ENCODE measurements at regions not wholly inside any gene's neighbourhood (a gene's known extent, or its start where the extent isn't known, plus 50 kb on each side); places are given as distances from the start of the nearest gene placed in this dataset.

DNA sequence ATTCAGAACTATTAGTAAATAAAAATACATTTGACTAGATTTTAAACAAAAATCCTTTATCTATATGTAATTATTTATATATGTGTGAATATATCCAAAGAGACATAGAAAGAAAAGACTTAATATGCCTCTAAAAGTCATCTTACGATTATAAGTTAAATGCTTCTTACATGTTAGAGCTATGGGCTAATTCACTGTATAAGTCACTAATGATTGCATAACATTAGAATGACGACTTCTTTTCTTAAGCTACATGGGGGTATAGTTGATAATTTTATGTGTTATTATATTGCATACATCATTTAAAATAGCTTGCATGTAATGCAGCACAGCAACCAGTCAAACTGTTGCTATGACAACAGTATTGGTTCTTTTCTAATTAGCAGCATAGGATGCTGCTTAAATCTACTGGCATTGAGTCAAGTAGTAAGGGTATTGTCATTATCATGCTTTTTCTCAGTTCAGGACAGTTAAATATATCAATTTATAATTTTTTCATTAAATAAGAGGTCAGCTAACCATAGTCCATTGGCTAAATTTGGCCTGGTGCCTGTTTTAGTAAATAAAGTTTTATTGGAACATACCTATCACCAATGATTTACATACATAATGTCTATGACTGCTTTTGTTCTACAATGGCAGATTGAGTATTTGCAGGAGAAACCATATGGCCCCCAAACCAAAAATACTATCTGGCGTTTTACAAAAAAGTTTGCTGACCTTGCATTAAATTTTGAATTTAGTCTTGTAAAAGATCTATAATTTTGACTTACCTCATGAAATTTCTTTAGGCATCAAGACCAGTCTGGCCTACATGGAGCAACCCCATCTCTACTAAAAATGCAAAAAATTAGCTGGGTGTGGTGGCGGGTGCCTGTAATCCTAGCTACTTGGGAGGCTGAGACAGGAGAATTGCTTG lies 207.7 kb upstream of the ZSWIM2 start:
- no peaks in the 10 kb centered on the region for H3K4me1 ChIP-seq (ENCODE audit: insufficient read depth, low read length)
- H3K27me3 ChIP-seq (ENCODE audit: insufficient read depth, low read length), result no peaks in the 10 kb centered on the region
- no peak for DNase-seq (ENCODE audit: insufficient read length, low spot score, missing footprints)
- no peaks in the 10 kb centered on the region for H3K9me3 ChIP-seq (ENCODE audit: low read depth, low read length)
- no peak overlapping the region for H3K27ac ChIP-seq (ENCODE audit: low read depth, low read length)
- H3K4me3 ChIP-seq (ENCODE audit: insufficient read depth, low read length), result no peak overlapping the region
- TF ChIP-seq, protein P1, sequence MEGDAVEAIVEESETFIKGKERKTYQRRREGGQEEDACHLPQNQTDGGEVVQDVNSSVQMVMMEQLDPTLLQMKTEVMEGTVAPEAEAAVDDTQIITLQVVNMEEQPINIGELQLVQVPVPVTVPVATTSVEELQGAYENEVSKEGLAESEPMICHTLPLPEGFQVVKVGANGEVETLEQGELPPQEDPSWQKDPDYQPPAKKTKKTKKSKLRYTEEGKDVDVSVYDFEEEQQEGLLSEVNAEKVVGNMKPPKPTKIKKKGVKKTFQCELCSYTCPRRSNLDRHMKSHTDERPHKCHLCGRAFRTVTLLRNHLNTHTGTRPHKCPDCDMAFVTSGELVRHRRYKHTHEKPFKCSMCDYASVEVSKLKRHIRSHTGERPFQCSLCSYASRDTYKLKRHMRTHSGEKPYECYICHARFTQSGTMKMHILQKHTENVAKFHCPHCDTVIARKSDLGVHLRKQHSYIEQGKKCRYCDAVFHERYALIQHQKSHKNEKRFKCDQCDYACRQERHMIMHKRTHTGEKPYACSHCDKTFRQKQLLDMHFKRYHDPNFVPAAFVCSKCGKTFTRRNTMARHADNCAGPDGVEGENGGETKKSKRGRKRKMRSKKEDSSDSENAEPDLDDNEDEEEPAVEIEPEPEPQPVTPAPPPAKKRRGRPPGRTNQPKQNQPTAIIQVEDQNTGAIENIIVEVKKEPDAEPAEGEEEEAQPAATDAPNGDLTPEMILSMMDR (IDR thresholded peaks at IDR 0.05; ENCODE audit: extremely low read depth, low read depth, low read length), result no peak
- H3K79me2 ChIP-seq (ENCODE audit: insufficient read depth, low read length), result no peaks in the 10 kb centered on the region
- no peak overlapping the region for H3K4me2 ChIP-seq (ENCODE audit: insufficient read depth, low read length)
- no peaks in the 10 kb centered on the region for H4K20me1 ChIP-seq (ENCODE audit: insufficient read depth, low read length)
- no peaks in the 10 kb centered on the region for H3K36me3 ChIP-seq (ENCODE audit: insufficient read depth, low read length)
- H2AFZ ChIP-seq (ENCODE audit: low read length), result no peak overlapping the region

DNA sequence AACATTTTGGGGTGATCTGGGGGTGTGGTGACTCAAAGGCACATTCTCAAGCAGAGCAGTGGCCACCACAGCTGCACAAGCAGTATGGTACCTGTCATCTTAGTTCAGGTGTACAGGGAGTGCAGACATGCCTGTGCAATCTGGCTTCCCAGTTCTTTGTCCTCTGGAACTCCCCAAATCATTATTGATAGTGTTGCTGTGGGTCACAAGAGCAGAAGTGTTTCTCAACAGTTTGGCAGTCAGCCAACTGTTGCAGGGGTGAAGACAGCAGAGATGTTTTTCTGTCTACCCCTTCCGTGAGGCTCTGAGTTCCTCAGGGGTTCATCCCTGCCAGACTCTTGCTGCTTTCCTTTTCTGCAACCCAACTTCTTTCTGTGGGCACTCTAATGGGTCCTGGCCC lies 206.5 kb upstream of the ZSWIM2 start:
- Histone ChIP-seq H3K79me2 (ENCODE audit: insufficient read depth, low read length) (no peaks in the 10 kb centered on the region), H3K27me3 (ENCODE audit: insufficient read depth, low read length) (no peaks in the 10 kb centered on the region), H3K9me3 (ENCODE audit: low read depth, low read length) (no peaks in the 10 kb centered on the region), H3K27ac (ENCODE audit: low read depth, low read length) (no peak overlapping the region), H3K4me3 (ENCODE audit: insufficient read depth, low read length) (no peak overlapping the region), H4K20me1 (ENCODE audit: insufficient read depth, low read length) (no peaks in the 10 kb centered on the region), H2AFZ (ENCODE audit: low read length) (no peak overlapping the region), H3K4me1 (ENCODE audit: insufficient read depth, low read length) (no peaks in the 10 kb centered on the region), H3K36me3 (ENCODE audit: insufficient read depth, low read length) (no peaks in the 10 kb centered on the region), H3K4me2 (ENCODE audit: insufficient read depth, low read length) (no peak overlapping the region)
- no peak for DNase-seq (ENCODE audit: insufficient read length, low spot score, missing footprints)
- TF ChIP-seq, protein P1 (IDR thresholded peaks at IDR 0.05; ENCODE audit: extremely low read depth, low read depth, low read length), result no peak

DNA sequence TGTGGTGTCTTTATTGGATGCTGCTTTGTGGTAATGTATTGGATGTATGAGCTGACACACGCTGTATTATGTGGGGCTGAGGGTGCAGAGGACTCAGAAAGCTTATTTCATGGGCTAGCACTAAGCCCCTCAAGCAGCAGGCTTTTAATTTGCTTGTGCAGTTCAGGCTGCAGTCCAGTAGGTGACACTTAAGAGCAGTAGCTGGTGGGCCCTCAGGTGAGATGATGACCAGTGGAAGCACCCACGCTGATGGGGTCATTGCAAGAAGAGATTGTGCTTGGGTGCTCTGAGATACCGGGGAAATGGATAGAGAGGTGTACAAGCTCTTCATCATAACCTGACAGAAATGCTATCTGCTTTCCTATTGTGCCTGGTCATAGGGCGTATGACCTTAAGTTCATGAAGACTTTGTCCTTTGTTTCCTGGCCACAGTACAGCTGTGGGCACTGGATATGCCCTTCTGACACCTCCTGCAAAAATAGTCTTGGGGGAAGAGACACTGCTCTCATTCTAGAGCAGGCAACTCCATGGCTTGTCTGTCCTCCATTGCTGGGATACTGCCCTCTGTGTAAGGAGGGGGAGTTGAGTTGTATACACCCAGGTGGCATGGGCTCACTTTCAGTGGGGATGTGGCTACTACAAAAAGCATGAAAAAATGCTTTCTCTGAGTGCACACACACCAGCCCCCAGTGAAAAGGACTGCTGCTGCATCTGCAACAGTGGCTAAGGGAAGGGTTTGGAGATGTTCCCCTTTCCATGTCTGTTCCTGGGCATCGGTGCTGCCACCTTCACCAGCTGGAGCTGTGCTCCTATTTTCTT lies 205.7 kb upstream of the ZSWIM2 start:
- Histone ChIP-seq H3K27me3 (ENCODE audit: insufficient read depth, low read length) (no peaks in the 10 kb centered on the region), H3K4me3 (ENCODE audit: insufficient read depth, low read length) (no peak overlapping the region), H2AFZ (ENCODE audit: low read length) (no peak overlapping the region), H3K9me3 (ENCODE audit: low read depth, low read length) (no peaks in the 10 kb centered on the region), H3K4me1 (ENCODE audit: insufficient read depth, low read length) (no peaks in the 10 kb centered on the region), H3K4me2 (ENCODE audit: insufficient read depth, low read length) (no peak overlapping the region), H4K20me1 (ENCODE audit: insufficient read depth, low read length) (no peaks in the 10 kb centered on the region), H3K36me3 (ENCODE audit: insufficient read depth, low read length) (no peaks in the 10 kb centered on the region), H3K27ac (ENCODE audit: low read depth, low read length) (no peak overlapping the region), H3K79me2 (ENCODE audit: insufficient read depth, low read length) (no peaks in the 10 kb centered on the region)
- TF ChIP-seq, protein P1 (IDR thresholded peaks at IDR 0.05; ENCODE audit: extremely low read depth, low read depth, low read length), result no peak
- peak; percentile 1 for DNase-seq (ENCODE audit: insufficient read length, low spot score, missing footprints)

DNA sequence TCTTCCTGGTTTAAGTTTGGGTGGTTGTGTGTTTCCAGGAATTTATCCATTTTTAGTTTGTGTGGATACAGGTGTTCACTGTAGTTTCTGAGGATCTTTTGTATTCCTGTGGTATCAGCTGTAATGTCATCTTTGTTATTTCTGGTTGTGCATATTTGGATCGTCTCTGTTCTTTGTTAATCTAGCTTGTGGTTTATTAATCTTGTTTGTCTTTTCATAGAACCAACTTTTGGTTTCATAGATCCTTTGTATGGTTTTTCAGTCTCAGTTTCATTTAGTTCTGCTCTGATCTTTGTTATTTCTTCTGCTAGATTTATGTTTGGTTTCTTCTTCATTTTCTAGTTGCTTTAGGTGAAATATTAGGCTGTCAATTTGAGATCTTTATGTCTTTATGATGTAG lies 202.4 kb upstream of the ZSWIM2 start:
- Histone ChIP-seq H3K4me1 (ENCODE audit: insufficient read depth, low read length) (no peaks in the 10 kb centered on the region), H3K79me2 (ENCODE audit: insufficient read depth, low read length) (no peaks in the 10 kb centered on the region), H3K27me3 (ENCODE audit: insufficient read depth, low read length) (no peaks in the 10 kb centered on the region), H3K36me3 (ENCODE audit: insufficient read depth, low read length) (no peaks in the 10 kb centered on the region), H3K27ac (ENCODE audit: low read depth, low read length) (no peak overlapping the region), H4K20me1 (ENCODE audit: insufficient read depth, low read length) (no peaks in the 10 kb centered on the region), H3K4me3 (ENCODE audit: insufficient read depth, low read length) (no peak overlapping the region), H3K9me3 (ENCODE audit: low read depth, low read length) (no peaks in the 10 kb centered on the region), H3K4me2 (ENCODE audit: insufficient read depth, low read length) (no peak overlapping the region), H2AFZ (ENCODE audit: low read length) (no peak overlapping the region)
- TF ChIP-seq, protein P1 (IDR thresholded peaks at IDR 0.05; ENCODE audit: extremely low read depth, low read depth, low read length), result no peak
- DNase-seq (ENCODE audit: insufficient read length, low spot score, missing footprints), result no peak
